ENCODE measurements at regions not wholly inside any gene's neighbourhood (a gene's known extent, or its start where the extent isn't known, plus 50 kb on each side); places are given as distances from the start of the nearest gene placed in this dataset.

DNA sequence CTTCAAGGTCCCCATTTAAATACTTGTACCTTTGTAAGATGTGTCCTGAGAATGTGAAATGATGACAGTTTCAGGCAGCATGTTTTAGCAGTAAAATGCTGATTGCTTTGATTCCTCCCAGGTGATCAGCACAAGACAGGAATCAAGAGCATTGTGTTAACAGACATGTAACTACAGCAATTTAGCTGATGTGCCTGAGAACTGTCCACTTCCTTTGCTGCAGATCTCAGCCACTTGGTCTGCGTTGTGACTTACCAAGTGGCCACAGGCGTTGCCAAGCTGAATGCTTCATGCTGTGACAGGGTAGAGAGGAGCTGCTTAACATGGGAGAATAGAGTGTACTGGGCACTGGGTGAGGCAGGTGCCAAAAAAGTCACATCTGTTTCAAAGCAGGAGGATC, 767.0 kb upstream of the POU3F2 start:
- TF ChIP-seq POLR2A (IDR thresholded peaks at IDR 0.05) = no peak
- TF ChIP-seq, protein P1, sequence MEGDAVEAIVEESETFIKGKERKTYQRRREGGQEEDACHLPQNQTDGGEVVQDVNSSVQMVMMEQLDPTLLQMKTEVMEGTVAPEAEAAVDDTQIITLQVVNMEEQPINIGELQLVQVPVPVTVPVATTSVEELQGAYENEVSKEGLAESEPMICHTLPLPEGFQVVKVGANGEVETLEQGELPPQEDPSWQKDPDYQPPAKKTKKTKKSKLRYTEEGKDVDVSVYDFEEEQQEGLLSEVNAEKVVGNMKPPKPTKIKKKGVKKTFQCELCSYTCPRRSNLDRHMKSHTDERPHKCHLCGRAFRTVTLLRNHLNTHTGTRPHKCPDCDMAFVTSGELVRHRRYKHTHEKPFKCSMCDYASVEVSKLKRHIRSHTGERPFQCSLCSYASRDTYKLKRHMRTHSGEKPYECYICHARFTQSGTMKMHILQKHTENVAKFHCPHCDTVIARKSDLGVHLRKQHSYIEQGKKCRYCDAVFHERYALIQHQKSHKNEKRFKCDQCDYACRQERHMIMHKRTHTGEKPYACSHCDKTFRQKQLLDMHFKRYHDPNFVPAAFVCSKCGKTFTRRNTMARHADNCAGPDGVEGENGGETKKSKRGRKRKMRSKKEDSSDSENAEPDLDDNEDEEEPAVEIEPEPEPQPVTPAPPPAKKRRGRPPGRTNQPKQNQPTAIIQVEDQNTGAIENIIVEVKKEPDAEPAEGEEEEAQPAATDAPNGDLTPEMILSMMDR (IDR thresholded peaks at IDR 0.05) = no peak
